GM12865 (cell line): ENCODE measurements at regions not wholly inside any gene's neighbourhood (a gene's known extent, or its start where the extent isn't known, plus 50 kb on each side); places are given as distances from the start of the nearest gene placed in this dataset.

Source experiments
- DNase-seq: peaks from one replicate; pipeline ENCODE4 v3.0.0; 2010; ENCODE audit warnings: low read depth
- H3K4me3 ChIP-seq: 2 replicates; pipeline ENCODE4 v1.5.1; 2011; ENCODE audit warnings: mild to moderate bottlenecking, low read depth, low read length, control low read depth
- CTCF ChIP-seq: IDR thresholded peaks from 2 replicates; pipeline ENCODE4 v1.5.1; 2011; ENCODE audit warnings: low read length, control low read depth, low read depth, inconsistent platforms; ENCODE audit not compliant: insufficient read depth; ENCODE audit errors: missing control alignments

GRCh38 chr4:81792521-81792920 lies 320.8 kb upstream of the RASGEF1B start:
- H3K4me3 ChIP-seq = no peak overlapping the region
- TF ChIP-seq CTCF = no peak
- no peak for DNase-seq

- no peak overlapping the region for H3K4me3 ChIP-seq
- TF ChIP-seq CTCF = no peak
- no peak for DNase-seq
These were observed 318.8 kb upstream of the RASGEF1B start for GRCh38 chr4:81790477-81790876.

GRCh38 chr4:81789741-81790399 lies 318.2 kb upstream of the RASGEF1B start:
- no peak for DNase-seq
- no peak for TF ChIP-seq CTCF

GRCh38 chr4:81789158-81789557 lies 317.5 kb upstream of the RASGEF1B start:
- no peak for TF ChIP-seq CTCF
- no peak for DNase-seq
- no peak overlapping the region for H3K4me3 ChIP-seq

More at GRCh38 chr4:81789741-81790399, 318.2 kb upstream of the RASGEF1B start:
- no peak overlapping the region for H3K4me3 ChIP-seq

- no peak for DNase-seq
- no peak overlapping the region for H3K4me3 ChIP-seq
- no peak for TF ChIP-seq CTCF
These were observed 315.1 kb upstream of the RASGEF1B start for GRCh38 chr4:81786766-81787165.

GRCh38 chr4:81786063-81786763 lies 314.5 kb upstream of the RASGEF1B start:
- TF ChIP-seq CTCF = no peak
- no peak overlapping the region for H3K4me3 ChIP-seq
- no peak for DNase-seq
